Loucy (cell line): ENCODE measurements at regions not wholly inside any gene's neighbourhood (a gene's known extent, or its start where the extent isn't known, plus 50 kb on each side); places are given as distances from the start of the nearest gene placed in this dataset.

Experiments used
- H2AFZ ChIP-seq: fragments of 200-600 bp; sonication (generic); 2 replicates; pipeline ENCODE4 v1.6.0; 2016; ENCODE audit warnings: antibody characterized with exemption, mild to moderate bottlenecking, low read length, moderate library complexity
- H3F3A ChIP-seq: fragments of 200-600 bp; 2 replicates; pipeline ENCODE4 v1.6.0; 2016; ENCODE audit warnings: antibody characterized with exemption, low read depth, mild to moderate bottlenecking
- H3K27me3 ChIP-seq: fragments of 200-600 bp; sonication (generic); 2 replicates; pipeline ENCODE4 v1.6.1; 2014; ENCODE audit warnings: low read length, mild to moderate bottlenecking; ENCODE audit not compliant: insufficient read depth, poor library complexity, severe bottlenecking
- H3K36me3 ChIP-seq: fragments of 200-600 bp; sonication (generic); 2 replicates; pipeline ENCODE4 v1.6.1; 2016; ENCODE audit warnings: low read length; ENCODE audit not compliant: insufficient read depth
- H3K4me1 ChIP-seq: fragments of 200-600 bp; sonication (generic); 2 replicates; pipeline ENCODE4 v1.5.1; 2014; ENCODE audit warnings: low read length, mild to moderate bottlenecking; ENCODE audit not compliant: insufficient read depth, poor library complexity, severe bottlenecking
- H3K4me2 ChIP-seq: fragments of 200-600 bp; sonication (generic); 2 replicates; pipeline ENCODE4 v1.6.0; 2014; ENCODE audit warnings: antibody characterized with exemption, low read length, low read depth, mild to moderate bottlenecking; ENCODE audit not compliant: poor library complexity, severe bottlenecking
- H3K4me3 ChIP-seq: fragments of 200-600 bp; sonication (generic); 2 replicates; pipeline ENCODE4 v1.5.1; 2014; ENCODE audit warnings: low read length, mild to moderate bottlenecking, mixed read lengths; ENCODE audit not compliant: poor library complexity, severe bottlenecking
- H3K79me2 ChIP-seq: fragments of 200-600 bp; sonication (generic); 2 replicates; pipeline ENCODE4 v1.6.1; 2014; ENCODE audit warnings: low read length; ENCODE audit not compliant: insufficient read depth
- H3K9ac ChIP-seq: fragments of 200-600 bp; sonication (generic); 2 replicates; pipeline ENCODE4 v1.6.0; 2014; ENCODE audit warnings: mild to moderate bottlenecking, low read depth, low read length, moderate library complexity; ENCODE audit not compliant: poor library complexity, severe bottlenecking
- H3K9me2 ChIP-seq: fragments of 200-600 bp; sonication (generic); replicated peaks from 2 replicates; pipeline ENCODE4 v1.6.1; 2016; ENCODE audit warnings: low read depth, low read length, mixed read lengths
- H3K9me3 ChIP-seq: fragments of 200-600 bp; sonication (generic); 2 replicates; pipeline ENCODE4 v1.6.1; 2014; ENCODE audit warnings: mild to moderate bottlenecking, antibody characterized with exemption, low read length, low read depth; ENCODE audit not compliant: insufficient read depth
- H4K20me1 ChIP-seq: fragments of 200-600 bp; sonication (generic); 2 replicates; pipeline ENCODE4 v1.6.0; 2014; ENCODE audit warnings: antibody characterized with exemption, low read length, mild to moderate bottlenecking; ENCODE audit not compliant: insufficient read depth, poor library complexity, severe bottlenecking
- CTCF ChIP-seq: fragments of 200-600 bp; sonication (generic); conservative IDR thresholded peaks from 2 replicates; pipeline ENCODE4 v1.5.1; 2014; ENCODE audit warnings: mild to moderate bottlenecking, antibody characterized with exemption, low read length
- EZH2phosphoT487 ChIP-seq: fragments of 200-600 bp; IDR thresholded peaks from 2 replicates; pipeline ENCODE4 v1.6.1; 2018; ENCODE audit warnings: antibody characterized with exemption, mild to moderate bottlenecking, moderate library complexity, borderline replicate concordance

GRCh38 chr19:31095100-31095804 lies 254.0 kb downstream of the TSHZ3 start:
- no peaks in the 10 kb centered on the region for H3F3A ChIP-seq
- no peak overlapping the region for H3K4me3 ChIP-seq
- H3K9ac ChIP-seq: no peak overlapping the region
- no peak overlapping the region for H2AFZ ChIP-seq
- H3K4me1 ChIP-seq: no peaks in the 10 kb centered on the region
- peaks cover 2% of the 10 kb centered on the region; the same call in 1 of the 2 replicates for H3K9me3 ChIP-seq
- H3K79me2 ChIP-seq: no peaks in the 10 kb centered on the region
- no peak for TF ChIP-seq EZH2phosphoT487
- TF ChIP-seq CTCF: no peak
- H3K36me3 ChIP-seq: no peaks in the 10 kb centered on the region
- H3K4me2 ChIP-seq: no peak overlapping the region
- H3K9me2 ChIP-seq: no peaks in the 10 kb centered on the region
- H4K20me1 ChIP-seq: no peaks in the 10 kb centered on the region
- H3K27me3 ChIP-seq: no peaks in the 10 kb centered on the region

- H2AFZ ChIP-seq: no peak overlapping the region
- no peaks in the 10 kb centered on the region for H3F3A ChIP-seq
- H3K9ac ChIP-seq: no peak overlapping the region
- TF ChIP-seq CTCF (no peak), EZH2phosphoT487 (no peak)
- H3K79me2 ChIP-seq: no peaks in the 10 kb centered on the region
- H3K4me2 ChIP-seq: no peak overlapping the region
- no peaks in the 10 kb centered on the region for H4K20me1 ChIP-seq
- no peaks in the 10 kb centered on the region for H3K36me3 ChIP-seq
- no peaks in the 10 kb centered on the region for H3K9me2 ChIP-seq
- H3K9me3 ChIP-seq: peaks cover 4% of the 10 kb centered on the region; the same call in 1 of the 2 replicates
- H3K27me3 ChIP-seq: no peaks in the 10 kb centered on the region
- H3K4me1 ChIP-seq: no peaks in the 10 kb centered on the region
- no peak overlapping the region for H3K4me3 ChIP-seq
Measured at GRCh38 chr19:31092274-31092673, 257.0 kb downstream of the TSHZ3 start.

- H3K4me1 ChIP-seq: no peaks in the 10 kb centered on the region
- peaks cover 6% of the 10 kb centered on the region; the same call in 1 of the 2 replicates for H3K9me3 ChIP-seq
- H3K4me2 ChIP-seq: no peak overlapping the region
- no peaks in the 10 kb centered on the region for H4K20me1 ChIP-seq
- no peaks in the 10 kb centered on the region for H3K36me3 ChIP-seq
- H3K9me2 ChIP-seq: no peaks in the 10 kb centered on the region
- no peak overlapping the region for H2AFZ ChIP-seq
- TF ChIP-seq CTCF (no peak), EZH2phosphoT487 (no peak)
- no peaks in the 10 kb centered on the region for H3K79me2 ChIP-seq
- H3K27me3 ChIP-seq: no peaks in the 10 kb centered on the region
- H3K4me3 ChIP-seq: no peak overlapping the region
- H3K9ac ChIP-seq: no peak overlapping the region
- no peaks in the 10 kb centered on the region for H3F3A ChIP-seq
Measured at GRCh38 chr19:31089681-31090080, 259.6 kb downstream of the TSHZ3 start.
